ENCODE measurements at regions not wholly inside any gene's neighbourhood (a gene's known extent, or its start where the extent isn't known, plus 50 kb on each side); places are given as distances from the start of the nearest gene placed in this dataset.

GRCh38 chr7:19410106-19410505 is 264.9 kb upstream of the FERD3L start:
- TF ChIP-seq CTCF (IDR thresholded peaks at IDR 0.05; ENCODE audit: control extremely low read depth in 1 of 3, insufficient read depth in 1 of 3, low read depth in 1 of 3, low read length in 3 of 3), result no peak
- no peak for TF ChIP-seq EZH2 (IDR thresholded peaks at IDR 0.05; ENCODE audit: low read depth, low read length, severe bottlenecking)
- TF ChIP-seq POU5F1 (IDR thresholded peaks at IDR 0.05; ENCODE audit: low read depth, low read length), result no peak
- TF ChIP-seq POLR2A (IDR thresholded peaks at IDR 0.05; ENCODE audit: control extremely low read depth in 1 of 2, low read depth in 2 of 2, low read length in 2 of 2), result no peak
- TF ChIP-seq USF2 (IDR thresholded peaks at IDR 0.05; ENCODE audit: low read length), result no peak
- no peak for TF ChIP-seq NANOG (IDR thresholded peaks at IDR 0.05; ENCODE audit: insufficient read depth, low read depth, low read length, poor library complexity, severe bottlenecking)
- no peak for TF ChIP-seq RAD21 (IDR thresholded peaks at IDR 0.05 in 1 of 2, conservative IDR thresholded peaks at IDR 0.05 in 1 of 2; ENCODE audit: low read depth in 2 of 2, low read length in 2 of 2)
- no peak for TF ChIP-seq CEBPB (IDR thresholded peaks at IDR 0.05; ENCODE audit: low read depth, low read length)
- no peak for TF ChIP-seq RFX5 (IDR thresholded peaks at IDR 0.05; ENCODE audit: borderline replicate concordance, low read depth, low read length)
- no peak for TF ChIP-seq ZNF274 (IDR thresholded peaks at IDR 0.05; ENCODE audit: borderline replicate concordance, extremely low read depth, low read length)

Data from H1 (cell line).